Hippocampal formation (tissue), 2 donors: ENCODE measurements at regions not wholly inside any gene's neighbourhood (a gene's known extent, or its start where the extent isn't known, plus 50 kb on each side); places are given as distances from the start of the nearest gene placed in this dataset.

Experiments
- DNase-seq, 2 donors: peaks; one replicate each; lab custom pipeline; 2025; lab: John Stamatoyannopoulos, UW

DNA sequence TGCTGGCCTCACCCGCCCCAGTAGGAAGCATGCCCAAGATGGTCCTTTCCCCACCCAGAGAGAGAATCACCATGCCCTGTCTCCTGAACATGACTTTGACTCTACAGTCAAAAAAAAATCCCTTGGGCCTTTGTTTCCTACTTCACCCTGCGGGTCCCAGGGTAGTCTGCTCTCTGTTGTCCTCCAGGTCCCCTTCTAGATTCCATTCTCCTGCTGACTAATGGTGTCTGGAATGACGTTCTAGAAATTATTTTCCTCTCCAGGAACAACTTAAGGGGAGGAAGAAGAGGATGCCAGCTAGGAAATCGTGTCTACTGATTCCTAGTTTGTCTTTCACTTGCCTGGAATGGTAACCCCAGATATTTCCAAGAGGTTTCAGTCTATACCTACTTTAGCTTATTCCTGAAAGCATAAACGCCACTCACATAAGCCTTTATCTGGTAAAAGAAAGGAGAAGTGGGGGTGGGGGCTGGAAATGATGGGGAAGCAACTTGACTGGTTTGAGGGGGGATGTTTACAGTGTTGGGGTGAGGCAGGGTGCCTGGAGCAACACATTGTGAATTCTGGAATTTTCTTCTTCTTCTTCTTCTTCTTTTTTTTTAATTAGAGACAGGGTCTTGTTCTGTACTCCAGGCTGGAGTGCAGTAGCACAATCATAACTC, 93.9 kb downstream of the SNX18 start:
- no peak for DNase-seq

DNA sequence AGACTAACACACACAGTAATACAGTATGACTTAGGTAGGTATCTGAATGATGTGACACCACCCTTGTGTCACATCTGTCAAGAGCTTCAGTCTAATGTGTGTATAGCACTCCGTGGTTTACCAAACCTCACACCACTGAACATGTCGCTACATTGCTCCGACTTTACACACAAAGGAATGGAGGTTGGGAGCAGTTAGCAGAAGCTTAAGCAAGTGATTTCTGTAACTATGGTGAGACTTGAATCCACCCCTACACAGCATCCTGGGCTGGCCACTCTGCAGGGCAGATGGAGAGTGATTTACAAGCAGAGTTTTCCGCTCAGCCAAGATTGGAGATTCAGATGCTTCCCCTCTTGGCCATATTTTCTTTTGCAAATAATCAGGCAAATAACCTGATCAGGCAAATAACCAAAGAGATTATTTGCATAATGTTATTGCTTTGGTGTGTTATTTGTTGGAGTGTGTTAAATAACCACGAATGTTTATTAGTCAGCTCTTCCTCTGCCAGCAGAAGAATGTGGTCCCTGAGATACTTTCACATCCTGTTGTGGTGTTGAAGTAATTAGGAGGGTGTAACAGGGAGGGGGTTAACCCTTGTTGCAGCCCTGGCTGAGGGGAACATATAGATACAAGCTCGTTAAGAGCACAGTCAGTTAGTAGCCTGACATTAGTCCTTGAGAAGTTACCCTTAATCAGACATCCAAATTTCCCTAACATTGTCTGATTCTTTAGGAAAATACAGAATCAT, 92.8 kb downstream of the SNX18 start:
- DNase-seq = no peak

GRCh38 chr5:54608423-54609085, 91.0 kb downstream of the SNX18 start:
- DNase-seq = no peak

DNA sequence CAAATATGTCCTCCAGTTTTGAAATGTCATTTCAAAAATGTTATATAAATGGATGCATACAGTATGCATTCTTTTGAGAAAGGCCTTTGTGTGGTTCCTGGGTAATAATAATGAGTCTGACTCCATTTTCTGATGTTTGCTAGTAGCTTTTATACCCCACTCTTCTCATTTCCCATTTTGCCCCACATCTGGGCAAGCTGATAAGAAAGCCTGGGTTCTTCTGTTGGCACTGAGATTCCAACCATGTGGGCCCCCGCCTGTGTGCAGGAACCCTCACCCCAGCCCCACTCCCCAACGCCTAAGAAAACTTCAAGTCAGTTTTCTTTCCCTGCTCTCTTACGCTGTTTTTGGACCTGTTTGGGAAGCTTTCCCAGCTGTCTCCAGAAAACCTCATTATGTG, 89.4 kb downstream of the SNX18 start:
- no peak for DNase-seq

DNA sequence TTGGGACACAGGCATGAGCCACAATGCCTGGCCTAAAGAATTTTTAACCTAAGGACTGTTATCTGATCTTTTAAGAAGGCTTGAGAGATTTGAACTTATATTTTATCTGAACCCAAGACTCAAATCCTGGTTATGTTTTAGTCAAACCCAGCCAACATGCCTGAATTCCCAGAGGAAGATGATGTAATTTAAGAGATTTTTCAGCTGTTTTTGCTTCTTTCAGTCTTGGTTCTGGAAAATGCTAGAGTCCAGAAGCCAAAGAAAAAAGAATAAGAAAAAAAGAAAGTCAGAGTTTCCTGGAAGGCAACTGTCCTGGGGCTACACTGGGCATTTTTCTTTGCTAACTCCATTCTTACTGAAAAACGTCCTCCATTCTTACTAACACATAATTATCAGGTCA, 85.8 kb downstream of the SNX18 start:
- no peak for DNase-seq

DNA sequence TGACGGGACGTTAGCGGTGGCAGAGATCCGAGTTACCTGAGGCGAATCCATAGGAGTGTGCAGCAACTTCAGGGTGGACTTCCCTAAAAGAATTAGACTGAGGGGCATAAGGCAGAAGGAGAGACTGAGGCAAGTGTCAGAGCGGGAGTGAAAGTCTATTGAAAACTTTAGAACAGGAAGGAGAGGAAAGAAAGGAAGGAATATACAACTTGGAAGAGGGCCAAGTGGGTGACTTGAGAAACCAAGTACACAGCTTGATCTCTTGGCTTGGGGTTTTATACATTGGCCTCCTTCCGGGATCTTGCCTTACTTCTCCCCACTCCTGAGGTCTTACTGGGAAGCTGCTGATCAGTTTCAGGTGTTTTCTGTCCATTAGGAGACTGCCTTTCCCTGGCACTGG, 84.9 kb downstream of the SNX18 start:
- no peak for DNase-seq

GRCh38 chr5:54601411-54602230, 84.1 kb downstream of the SNX18 start:
- no peak for DNase-seq
